Adrenal gland (tissue), 5 donors: ENCODE measurements at regions not wholly inside any gene's neighbourhood (a gene's known extent, or its start where the extent isn't known, plus 50 kb on each side); places are given as distances from the start of the nearest gene placed in this dataset.

Experiments
- POLR2A ChIP-seq, 2 donors: fragments of 450-650 bp; IDR thresholded peaks; one replicate each; pipeline ENCODE4 v1.6.1; 2017; ENCODE audit warnings: antibody characterized with exemption in 2 of 2, mild to moderate bottlenecking in 2 of 2, moderate library complexity in 1 of 2
- TF ChIP-seq, protein P1 (sequence below), 6 experiments: fragments of 450-650 bp in 4 of 6; fragments of 200-600 bp in 2 of 6; sonication (generic) in 1 of 6; IDR thresholded peaks; 1 replicate in 5 of 6; 2 replicates in 1 of 6; pipeline versions ENCODE4 v1.5.1 to v1.8.0; 2016 to 2021; ENCODE audit warnings: antibody characterized with exemption in 6 of 6, mild to moderate bottlenecking in 2 of 6, moderate library complexity in 1 of 6
- donor health status: DM: no; HTN: no; CAD: no.

DNA sequence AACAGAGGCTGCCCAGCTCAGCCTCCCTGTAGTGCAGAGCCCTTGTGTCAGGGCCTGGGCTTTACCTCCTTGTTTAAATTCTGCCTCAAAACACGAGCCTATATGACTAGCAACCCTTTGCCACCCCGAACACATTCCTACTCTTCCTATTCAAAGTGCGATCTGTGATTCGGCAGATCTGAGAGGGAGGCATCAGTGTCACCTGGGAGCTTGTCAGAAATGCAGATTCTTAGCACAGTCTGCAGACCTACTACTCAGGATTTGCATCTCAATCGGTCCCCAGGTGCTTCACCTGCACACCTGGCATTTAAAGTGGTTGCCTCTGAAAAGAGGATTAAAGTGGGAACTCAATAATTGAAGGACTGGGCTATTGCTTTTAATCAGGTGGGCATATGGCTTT is 273.2 kb upstream of the TOPAZ1 start:
- TF ChIP-seq, protein P1, sequence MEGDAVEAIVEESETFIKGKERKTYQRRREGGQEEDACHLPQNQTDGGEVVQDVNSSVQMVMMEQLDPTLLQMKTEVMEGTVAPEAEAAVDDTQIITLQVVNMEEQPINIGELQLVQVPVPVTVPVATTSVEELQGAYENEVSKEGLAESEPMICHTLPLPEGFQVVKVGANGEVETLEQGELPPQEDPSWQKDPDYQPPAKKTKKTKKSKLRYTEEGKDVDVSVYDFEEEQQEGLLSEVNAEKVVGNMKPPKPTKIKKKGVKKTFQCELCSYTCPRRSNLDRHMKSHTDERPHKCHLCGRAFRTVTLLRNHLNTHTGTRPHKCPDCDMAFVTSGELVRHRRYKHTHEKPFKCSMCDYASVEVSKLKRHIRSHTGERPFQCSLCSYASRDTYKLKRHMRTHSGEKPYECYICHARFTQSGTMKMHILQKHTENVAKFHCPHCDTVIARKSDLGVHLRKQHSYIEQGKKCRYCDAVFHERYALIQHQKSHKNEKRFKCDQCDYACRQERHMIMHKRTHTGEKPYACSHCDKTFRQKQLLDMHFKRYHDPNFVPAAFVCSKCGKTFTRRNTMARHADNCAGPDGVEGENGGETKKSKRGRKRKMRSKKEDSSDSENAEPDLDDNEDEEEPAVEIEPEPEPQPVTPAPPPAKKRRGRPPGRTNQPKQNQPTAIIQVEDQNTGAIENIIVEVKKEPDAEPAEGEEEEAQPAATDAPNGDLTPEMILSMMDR (IDR thresholded peaks at IDR 0.05): no peak
- TF ChIP-seq POLR2A (IDR thresholded peaks at IDR 0.05): no peak
